DMS79 (cell line): ENCODE measurements at regions not wholly inside any gene's neighbourhood (a gene's known extent, or its start where the extent isn't known, plus 50 kb on each side); places are given as distances from the start of the nearest gene placed in this dataset.

Source experiments
- DNase-seq: peaks from one replicate; lab custom pipeline; 2025; lab: John Stamatoyannopoulos, UW

GRCh38 chr16:86018487-86018886 is 119.5 kb downstream of the IRF8 start:
- peak; percentile 30 for DNase-seq

GRCh38 chr16:86018941-86019340 is 120.0 kb downstream of the IRF8 start:
- DNase-seq: no peak

GRCh38 chr16:86019446-86020047 is 120.6 kb downstream of the IRF8 start:
- DNase-seq: no peak

- no peak for DNase-seq
Observed at GRCh38 chr16:86020971-86021370, 122.0 kb downstream of the IRF8 start.

- no peak for DNase-seq
Observed at GRCh38 chr16:86022381-86022960, 123.5 kb downstream of the IRF8 start.

- no peak for DNase-seq
Observed at GRCh38 chr16:86024210-86024609, 125.2 kb downstream of the IRF8 start.

- no peak for DNase-seq
Observed at GRCh38 chr16:86025706-86026105, 126.7 kb downstream of the IRF8 start.

DNA sequence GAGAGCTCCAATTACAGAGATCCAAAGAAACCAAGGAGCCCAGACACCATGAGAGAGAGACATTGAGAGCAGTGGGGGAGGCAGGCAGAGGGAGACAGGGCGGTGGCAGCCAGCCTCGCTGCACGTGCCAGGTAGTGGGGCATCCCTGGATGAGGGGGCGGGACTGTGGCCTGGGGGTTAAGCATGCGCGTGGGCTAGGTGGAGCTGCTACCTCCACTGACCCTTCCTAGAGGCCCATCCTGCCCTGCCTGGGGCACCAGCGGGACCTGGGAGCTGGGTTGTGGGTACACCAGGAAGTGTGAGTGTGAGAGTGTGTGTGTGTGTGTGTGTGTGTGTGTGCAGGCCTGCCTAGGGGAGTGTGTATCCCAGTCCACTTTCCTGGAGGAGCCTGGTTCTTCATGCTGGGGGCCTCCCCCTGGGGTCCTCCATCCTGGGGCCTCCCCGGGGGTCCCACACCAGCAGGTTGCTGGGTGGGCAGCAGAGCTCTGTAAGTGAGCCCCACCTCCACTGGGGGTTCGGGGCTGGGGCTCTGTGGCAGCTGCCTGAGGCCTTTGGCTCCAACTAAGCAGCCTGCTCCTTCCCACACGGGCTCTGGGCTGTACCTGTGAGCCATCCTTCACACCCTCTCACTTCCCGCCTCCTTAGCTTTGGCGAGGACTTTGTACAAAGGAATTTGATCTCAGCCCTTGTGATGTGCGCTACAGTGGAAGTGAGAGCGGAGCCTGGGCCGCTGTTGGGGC is 127.4 kb downstream of the IRF8 start:
- no peak for DNase-seq

DNA sequence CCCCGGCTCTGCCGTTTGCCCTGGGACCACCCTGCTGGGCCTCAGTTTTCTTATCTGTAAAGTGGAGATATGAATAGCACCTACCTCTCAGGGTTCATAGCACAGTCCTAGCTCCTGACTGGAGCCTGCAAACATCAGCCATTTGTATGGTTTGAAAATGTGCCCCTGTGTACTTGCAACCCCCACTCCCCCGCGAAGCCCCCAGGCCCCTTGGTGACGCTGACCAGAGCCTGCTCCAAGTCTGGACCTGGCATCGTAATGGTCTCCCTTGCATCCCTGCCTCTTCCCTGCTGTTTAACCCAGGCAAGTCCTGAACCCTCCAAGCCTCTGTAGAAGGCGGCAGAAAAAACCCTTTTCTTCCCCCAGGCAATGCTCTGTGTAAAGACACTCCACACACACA is 128.0 kb downstream of the IRF8 start:
- no peak for DNase-seq

- peak; percentile 27 for DNase-seq
Observed at GRCh38 chr16:86027373-86028126, 128.6 kb downstream of the IRF8 start.

DNA sequence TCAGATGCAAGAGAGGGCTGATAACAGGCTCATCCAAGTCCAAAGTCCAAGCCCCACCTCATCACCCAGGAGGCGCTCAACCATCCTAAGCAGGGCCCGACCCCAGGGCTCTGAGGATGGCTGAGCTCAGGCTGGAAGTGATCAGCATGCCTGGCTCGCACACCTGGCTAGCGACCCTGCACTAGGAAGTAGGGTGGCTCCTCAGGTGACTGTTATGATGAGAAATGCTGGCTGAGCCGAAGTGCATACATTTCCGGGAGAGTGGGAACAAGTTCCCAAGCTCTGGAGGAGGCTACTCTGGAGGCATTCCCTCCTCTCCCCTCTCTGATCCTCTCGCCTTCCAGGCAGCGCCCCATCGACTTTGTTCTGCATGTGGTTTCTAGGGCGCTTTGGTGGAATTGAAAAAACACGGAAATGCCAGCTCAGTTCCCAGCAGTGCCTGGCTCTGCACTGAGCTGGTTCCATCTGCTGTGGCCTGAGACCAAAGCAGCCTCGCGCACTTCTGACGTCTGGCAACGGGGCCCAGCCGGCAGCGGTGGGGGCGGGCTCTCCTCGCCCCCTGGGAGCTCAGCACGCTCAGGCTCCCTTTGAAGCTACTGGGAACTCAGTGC is 130.3 kb downstream of the IRF8 start:
- peak; percentile 9 for DNase-seq

GRCh38 chr16:86030116-86030515 is 131.2 kb downstream of the IRF8 start:
- DNase-seq: no peak

GRCh38 chr16:86031141-86031678 is 132.2 kb downstream of the IRF8 start:
- no peak for DNase-seq

GRCh38 chr16:86033016-86033474 is 134.1 kb downstream of the IRF8 start:
- no peak for DNase-seq

- DNase-seq: no peak
Observed at GRCh38 chr16:86033971-86034370, 135.0 kb downstream of the IRF8 start.

- no peak for DNase-seq
Observed at GRCh38 chr16:86034421-86034919, 135.5 kb downstream of the IRF8 start.

DNA sequence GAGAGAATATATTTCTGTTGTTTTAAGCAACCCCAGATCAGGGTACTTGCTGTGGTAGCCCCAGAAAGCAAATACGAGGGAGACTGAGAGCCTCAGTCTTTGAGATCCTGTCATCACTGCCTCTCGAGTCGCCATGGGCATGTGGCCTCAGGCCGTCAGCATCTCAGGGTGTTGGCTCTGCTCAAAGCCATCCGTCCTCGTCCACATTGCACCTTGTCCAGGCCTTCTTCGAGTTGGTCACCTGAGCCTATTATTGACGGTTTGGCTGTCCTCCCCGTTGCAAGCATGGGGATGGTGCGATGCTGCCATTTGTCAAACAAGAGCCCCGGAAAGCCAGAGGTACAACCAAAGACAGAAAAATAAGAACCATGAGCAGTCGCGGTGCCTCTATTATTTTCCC is 136.9 kb downstream of the IRF8 start:
- DNase-seq: no peak

DNA sequence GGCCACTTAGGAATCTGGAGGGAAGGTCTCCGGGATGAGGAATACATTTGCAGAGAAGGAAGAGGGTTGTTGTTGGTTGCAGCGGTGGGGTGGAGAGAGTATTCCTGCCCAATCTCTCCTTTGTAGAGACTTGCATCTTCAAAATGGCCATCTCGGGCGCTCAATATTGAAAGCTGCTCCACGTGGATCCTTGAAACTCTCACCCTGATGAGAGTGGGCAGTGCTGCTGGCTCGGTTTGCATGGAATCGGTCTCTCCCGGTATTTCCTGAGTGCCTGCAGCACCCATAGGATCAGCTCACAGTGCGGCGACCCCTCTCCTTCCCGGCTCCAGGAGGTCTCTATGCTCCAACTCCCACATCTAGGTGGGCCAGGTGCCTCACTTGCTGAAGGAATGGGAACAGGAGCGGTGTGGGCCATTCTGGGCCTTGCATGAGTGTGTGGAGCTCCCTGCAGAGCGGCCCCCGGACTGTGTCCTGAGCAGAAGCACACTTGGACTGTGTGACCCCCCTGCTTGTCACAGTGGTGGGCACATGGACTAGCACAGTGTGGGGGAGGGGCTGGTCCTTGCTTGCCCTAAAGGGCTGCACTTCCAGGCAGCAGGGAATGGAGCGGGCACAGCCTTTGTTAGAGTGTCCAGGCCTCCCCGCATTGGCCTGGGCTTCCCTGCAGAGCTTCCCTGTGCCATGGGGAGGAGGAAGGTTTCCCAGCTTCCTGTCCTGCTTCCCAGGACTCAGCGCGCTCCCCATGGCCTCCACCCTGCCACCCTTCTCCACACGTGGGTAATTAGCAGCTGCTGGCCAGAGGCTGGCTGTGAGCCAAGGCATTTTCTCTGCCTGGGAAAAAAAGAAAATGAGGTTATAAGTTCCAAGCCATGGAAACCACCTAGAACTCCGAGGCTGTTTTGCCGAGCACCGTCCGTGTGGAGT is 139.3 kb downstream of the IRF8 start:
- no peak for DNase-seq

GRCh38 chr16:86038926-86039310 is 140.0 kb downstream of the IRF8 start:
- DNase-seq: no peak

DNA sequence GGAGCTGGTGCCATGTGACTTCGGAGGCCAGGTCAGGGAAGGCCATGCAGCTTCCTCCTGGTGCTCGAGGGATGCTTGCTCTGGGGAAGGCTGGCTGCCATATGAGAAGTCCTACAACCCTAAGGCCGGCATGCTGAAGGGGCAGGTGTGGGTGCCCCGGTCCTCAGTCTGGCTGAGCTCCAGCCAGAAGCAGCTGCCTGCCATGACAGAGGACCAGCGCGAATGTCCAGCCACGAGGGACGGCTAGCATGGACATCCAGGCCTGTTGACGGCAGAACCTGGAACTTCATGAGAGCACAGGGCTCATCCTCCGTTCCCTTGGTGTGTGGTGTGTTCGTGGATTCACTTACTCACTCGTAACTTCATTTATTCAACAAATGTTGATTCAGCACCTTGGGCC is 140.6 kb downstream of the IRF8 start:
- DNase-seq: no peak

- no peak for DNase-seq
Observed at GRCh38 chr16:86040496-86040895, 141.5 kb downstream of the IRF8 start.
